ENCODE measurements at regions not wholly inside any gene's neighbourhood (a gene's known extent, or its start where the extent isn't known, plus 50 kb on each side); places are given as distances from the start of the nearest gene placed in this dataset.
A peak's percentile ranks its signal among the peaks of the same experiment; 100 is the strongest.

- Histone ChIP-seq H3K27me3 (no peaks in the 10 kb centered on the region), H3K36me3 (replicated peaks in 1 of 2) (no peaks in the 10 kb centered on the region), H3K27ac (no peak overlapping the region), H3K9me3 (replicated peaks in 1 of 3) (peaks cover 0 to 4% (median 0%) of the 10 kb centered on the region in 3 donors), H3K4me3 (no peak overlapping the region), H3K4me1 (replicated peaks in 1 of 2) (no peaks in the 10 kb centered on the region)
- WGBS, 4 donors = 33 to 65% (median 50%) methylated on average over 1 to 2 of the region's 2 CpGs
- no peak for DNase-seq
- intact Hi-C loops (cut with DNase I) = no loop called here
- no peak for TF ChIP-seq CTCF (IDR thresholded peaks at IDR 0.05)
- no peak for TF ChIP-seq POLR2A (IDR thresholded peaks at IDR 0.05)
These were observed 759.6 kb downstream of the SQOR start for GRCh38 chr15:46394463-46394862.

GRCh38 chr15:46408312-46408711 is 773.5 kb downstream of the SQOR start:
- Histone ChIP-seq H3K27me3 (no peaks in the 10 kb centered on the region), H3K4me3 (no peak overlapping the region), H3K36me3 (replicated peaks in 1 of 2) (no peaks in the 10 kb centered on the region), H3K27ac (no peak overlapping the region), H3K4me1 (replicated peaks in 1 of 2) (peaks cover 0 to 5% of the 10 kb centered on the region in 2 donors), H3K9me3 (replicated peaks in 1 of 3) (no peaks in the 10 kb centered on the region)
- no peak for TF ChIP-seq CTCF (IDR thresholded peaks at IDR 0.05)
- TF ChIP-seq POLR2A (IDR thresholded peaks at IDR 0.05) = no peak
- intact Hi-C loops (cut with DNase I) = no loop called here
- DNase-seq = no peak
- 48 to 66% (median 61%) methylated on average over 2 of the region's 2 CpGs for WGBS, 4 donors

- no peaks in the 10 kb centered on the region for H3K36me3 ChIP-seq (replicated peaks in 1 of 2)
- DNase-seq = no peak
- no peak overlapping the region for H3K4me3 ChIP-seq
- peaks cover 0 to 5% of the 10 kb centered on the region in 2 donors for H3K4me1 ChIP-seq (replicated peaks in 1 of 2)
- 48 to 65% (median 64%) methylated on average over 4 of the region's 4 CpGs for WGBS, 4 donors
- no peaks in the 10 kb centered on the region for H3K27me3 ChIP-seq
- H3K9me3 ChIP-seq (replicated peaks in 1 of 3) = no peaks in the 10 kb centered on the region
- intact Hi-C loops (cut with DNase I) = no loop called here
- no peak overlapping the region for H3K27ac ChIP-seq
- no peak for TF ChIP-seq POLR2A (IDR thresholded peaks at IDR 0.05)
- no peak for TF ChIP-seq CTCF (IDR thresholded peaks at IDR 0.05)
These were observed 775.0 kb downstream of the SQOR start for GRCh38 chr15:46409841-46410301.

GRCh38 chr15:46410705-46411104 is 775.9 kb downstream of the SQOR start:
- H3K27ac ChIP-seq = no peak overlapping the region
- DNase-seq = peak in 1 of 7 donors; percentile 6
- TF ChIP-seq CTCF (IDR thresholded peaks at IDR 0.05) = no peak
- no peak for TF ChIP-seq POLR2A (IDR thresholded peaks at IDR 0.05)
- H3K9me3 ChIP-seq (replicated peaks in 1 of 3) = no peaks in the 10 kb centered on the region
- no peak overlapping the region for H3K4me3 ChIP-seq
- H3K27me3 ChIP-seq = no peaks in the 10 kb centered on the region
- H3K36me3 ChIP-seq (replicated peaks in 1 of 2) = no peaks in the 10 kb centered on the region
- peaks cover 0 to 5% of the 10 kb centered on the region in 2 donors for H3K4me1 ChIP-seq (replicated peaks in 1 of 2)
- intact Hi-C loops (cut with DNase I) = no loop called here
- WGBS, 4 donors = 27 to 45% (median 32%) methylated on average over 2 of the region's 2 CpGs

Data from adrenal gland (tissue), 9 donors.